HG03066 (cell line): ENCODE measurements at regions not wholly inside any gene's neighbourhood (a gene's known extent, or its start where the extent isn't known, plus 50 kb on each side); places are given as distances from the start of the nearest gene placed in this dataset.
A peak's percentile ranks its signal among the peaks of the same experiment; 100 is the strongest.

ENCODE experiments used
- ATAC-seq: cut with Tn5 transposase; IDR thresholded peaks from one replicate; pipeline ENCODE4 v1.9.1; 2021; ENCODE audit warnings: low read depth; ENCODE audit not compliant: unreplicated experiment

DNA sequence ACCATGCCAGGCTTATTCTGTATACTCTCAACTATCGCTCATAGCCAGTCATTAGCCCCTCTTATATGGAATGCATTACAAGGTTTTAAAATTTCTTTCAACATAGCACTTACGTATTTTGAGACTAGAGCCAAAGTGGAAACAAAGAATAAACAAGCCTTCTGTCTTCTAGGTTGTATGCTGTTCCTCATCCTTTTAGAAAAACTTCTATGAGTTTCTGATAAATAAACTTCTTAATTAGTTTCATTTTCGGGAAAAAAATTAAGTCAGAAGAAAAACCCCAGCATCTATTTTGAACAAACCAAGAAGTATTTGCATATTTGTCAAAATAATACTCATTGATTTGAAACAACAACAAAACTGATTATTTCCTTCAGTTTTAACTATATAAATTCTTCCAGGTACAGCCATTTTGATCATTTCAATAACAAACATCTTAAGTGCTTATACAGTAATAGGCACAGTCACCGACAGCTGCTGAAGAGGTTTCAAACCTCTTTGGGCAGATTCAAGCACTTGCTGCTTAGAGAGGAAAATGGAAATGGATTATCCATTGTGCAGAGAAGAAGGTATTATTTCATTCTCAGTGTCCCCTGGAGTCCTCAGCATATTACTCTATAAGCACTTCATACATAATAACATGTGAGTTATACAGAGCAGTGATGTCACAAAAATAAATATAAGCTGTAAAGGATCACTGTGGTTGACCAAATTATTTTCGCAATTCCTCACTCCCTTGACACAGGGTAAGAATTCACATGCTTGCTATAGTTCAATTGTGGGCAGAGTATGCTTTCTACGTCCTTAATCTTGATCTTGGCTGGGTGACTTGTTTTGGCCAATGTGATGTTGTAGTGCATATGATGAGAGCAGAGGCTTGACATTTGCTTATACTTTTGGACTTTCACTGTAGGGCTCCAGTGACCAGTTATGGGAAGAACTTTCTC, 833.8 kb downstream of the TRIB2 start:
- ATAC-seq, result no peak

GRCh38 chr2:13558368-13558767, 841.6 kb downstream of the TRIB2 start:
- ATAC-seq, result no peak

GRCh38 chr2:13560322-13560721, 843.6 kb downstream of the TRIB2 start:
- ATAC-seq, result peak; percentile 81

DNA sequence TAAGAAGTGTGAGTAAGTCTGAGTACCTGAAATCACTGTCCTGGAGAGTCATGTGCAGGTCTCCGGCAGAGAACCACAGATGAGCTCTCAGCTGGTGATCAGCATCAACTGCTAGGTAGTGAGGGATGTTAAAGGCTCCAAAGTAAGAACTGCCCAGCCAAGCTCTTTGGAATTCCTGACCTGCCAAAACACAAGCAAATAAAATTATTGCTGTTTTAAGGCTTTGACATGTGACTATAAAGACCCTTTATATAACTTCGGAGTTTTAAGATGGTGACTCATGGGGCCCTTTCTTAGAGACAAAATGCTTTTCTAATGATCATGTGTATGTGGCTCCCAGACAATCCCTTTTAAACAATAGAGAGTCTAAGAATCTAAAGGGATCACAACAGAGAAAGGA, 855.7 kb downstream of the TRIB2 start:
- ATAC-seq, result no peak

DNA sequence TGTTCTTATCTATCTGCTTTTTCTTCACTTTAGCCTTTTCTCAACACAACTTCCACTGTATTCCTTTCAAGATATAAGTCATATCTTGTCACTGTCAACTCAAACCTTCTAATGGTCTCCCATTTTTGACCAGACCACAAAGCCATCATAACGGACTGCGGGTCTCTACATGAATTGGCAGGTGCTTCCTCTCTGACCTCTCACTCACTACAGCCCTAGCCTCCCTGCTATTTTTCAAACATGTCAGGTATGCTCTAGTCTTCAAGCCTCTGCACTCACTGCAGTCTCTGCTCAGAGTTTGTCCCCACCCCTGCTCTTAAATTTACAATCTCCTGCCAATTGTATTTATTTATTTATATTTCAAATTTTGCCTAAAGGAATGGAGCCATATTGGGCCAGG, 858.1 kb downstream of the TRIB2 start:
- no peak for ATAC-seq

DNA sequence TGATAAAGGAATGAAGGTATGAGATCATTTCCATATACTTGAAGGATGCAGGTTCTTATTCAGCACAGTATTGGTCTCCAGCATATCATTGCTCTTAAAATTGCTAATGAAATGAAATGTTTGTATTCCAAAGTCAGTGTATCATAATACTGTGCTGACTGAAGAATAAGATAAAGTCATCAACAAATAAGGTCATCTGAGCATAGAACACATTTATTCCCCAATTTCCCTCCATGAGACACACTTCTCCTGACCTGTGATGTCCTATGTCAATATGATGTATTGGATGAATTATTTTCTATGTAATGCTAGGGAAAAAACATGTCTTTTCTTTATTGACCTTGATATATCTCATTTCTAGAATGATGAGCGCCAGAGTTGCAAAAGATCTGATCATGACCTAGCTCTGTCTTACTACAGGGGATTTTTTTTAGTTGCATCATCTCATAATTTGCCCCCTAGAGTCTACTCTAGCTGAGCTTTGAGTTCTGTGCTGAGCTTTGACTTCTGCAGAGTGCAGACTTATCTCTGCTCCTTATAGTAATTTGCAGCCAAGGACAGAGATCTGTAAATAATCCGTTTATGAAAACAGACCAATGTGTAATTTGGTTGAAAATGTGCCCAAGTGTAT, 859.8 kb downstream of the TRIB2 start:
- ATAC-seq, result no peak

- ATAC-seq, result no peak
These were observed 861.8 kb downstream of the TRIB2 start for GRCh38 chr2:13578547-13578946.

- ATAC-seq, result no peak
These were observed 864.7 kb downstream of the TRIB2 start for GRCh38 chr2:13581471-13581870.

- no peak for ATAC-seq
These were observed 866.9 kb downstream of the TRIB2 start for GRCh38 chr2:13583609-13584008.

GRCh38 chr2:13584020-13584419, 867.3 kb downstream of the TRIB2 start:
- no peak for ATAC-seq

DNA sequence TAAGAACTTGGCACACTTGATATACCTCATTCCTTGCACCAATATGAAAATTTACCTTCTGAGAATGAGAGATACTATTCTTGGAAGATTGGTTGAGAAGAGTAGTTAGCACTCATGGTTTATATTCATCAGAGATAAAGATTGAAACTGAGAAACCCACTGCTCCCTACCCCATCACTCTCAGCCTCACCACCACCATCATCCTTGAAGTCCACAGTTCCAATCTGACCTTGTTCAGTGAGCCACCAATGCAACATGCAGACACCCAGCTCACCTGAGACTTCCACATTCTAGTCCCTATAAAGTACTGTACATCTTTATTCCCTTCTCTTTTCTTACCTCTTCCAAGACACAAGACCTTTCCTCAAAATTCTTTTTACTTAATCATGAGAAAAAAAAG, 869.0 kb downstream of the TRIB2 start:
- ATAC-seq, result no peak

GRCh38 chr2:13596233-13596632, 879.5 kb downstream of the TRIB2 start:
- no peak for ATAC-seq

GRCh38 chr2:13597176-13597575, 880.4 kb downstream of the TRIB2 start:
- no peak for ATAC-seq

GRCh38 chr2:13601506-13601905, 884.8 kb downstream of the TRIB2 start:
- no peak for ATAC-seq

DNA sequence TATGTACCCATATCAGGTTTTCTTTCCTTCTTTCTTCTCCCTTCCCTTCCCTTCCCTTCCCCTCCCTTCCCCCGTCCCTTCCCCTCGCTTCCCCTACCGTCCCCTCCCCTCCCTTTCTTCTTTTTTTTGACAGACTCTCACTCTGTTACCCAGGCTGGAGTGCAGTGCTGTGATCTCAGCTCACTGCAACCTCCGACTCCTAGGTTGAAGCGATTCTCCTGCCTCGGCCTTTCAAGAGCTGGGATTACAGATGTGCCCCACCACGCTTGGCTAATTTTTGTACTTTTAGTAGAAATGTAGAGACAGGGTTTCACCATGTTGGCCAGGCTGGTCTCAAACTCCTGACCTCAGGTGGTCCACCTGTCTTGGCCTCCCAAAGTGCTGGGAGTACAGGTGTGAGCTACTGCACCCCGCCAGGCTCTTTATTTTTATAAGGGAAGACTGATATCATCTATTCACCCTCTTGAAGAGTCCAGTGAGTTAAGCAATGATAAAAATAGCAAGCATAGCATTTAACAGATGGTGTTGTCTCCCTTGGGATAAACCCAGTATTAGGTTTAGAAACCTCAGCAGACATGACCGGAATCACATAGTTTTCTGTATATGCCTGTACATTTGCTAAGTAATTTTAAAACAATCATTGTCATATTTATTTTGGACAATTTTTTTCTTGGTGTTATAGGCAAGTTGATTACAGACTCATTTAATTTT, 888.4 kb downstream of the TRIB2 start:
- ATAC-seq, result no peak

DNA sequence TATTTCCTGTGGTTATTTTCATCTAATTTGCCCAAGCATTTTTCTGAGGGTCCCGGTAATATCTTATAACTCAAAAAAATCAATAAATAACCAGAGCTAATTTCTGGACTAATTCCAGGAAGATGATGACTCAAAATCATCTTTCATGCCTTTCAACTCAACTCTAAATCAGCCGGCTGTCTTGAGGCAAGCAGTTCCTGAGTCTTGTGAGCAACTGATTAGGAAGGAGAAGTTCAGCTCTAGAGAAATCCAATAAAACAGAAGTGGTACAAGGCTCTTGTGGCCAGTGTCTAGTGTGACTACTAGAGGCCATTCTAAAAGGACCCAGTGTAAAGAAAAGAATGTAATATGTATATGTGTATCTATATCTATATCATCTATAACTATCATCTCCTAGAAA, 890.4 kb downstream of the TRIB2 start:
- ATAC-seq, result no peak

GRCh38 chr2:13611939-13612338, 895.2 kb downstream of the TRIB2 start:
- ATAC-seq, result no peak

GRCh38 chr2:13616059-13616458, 899.3 kb downstream of the TRIB2 start:
- no peak for ATAC-seq

DNA sequence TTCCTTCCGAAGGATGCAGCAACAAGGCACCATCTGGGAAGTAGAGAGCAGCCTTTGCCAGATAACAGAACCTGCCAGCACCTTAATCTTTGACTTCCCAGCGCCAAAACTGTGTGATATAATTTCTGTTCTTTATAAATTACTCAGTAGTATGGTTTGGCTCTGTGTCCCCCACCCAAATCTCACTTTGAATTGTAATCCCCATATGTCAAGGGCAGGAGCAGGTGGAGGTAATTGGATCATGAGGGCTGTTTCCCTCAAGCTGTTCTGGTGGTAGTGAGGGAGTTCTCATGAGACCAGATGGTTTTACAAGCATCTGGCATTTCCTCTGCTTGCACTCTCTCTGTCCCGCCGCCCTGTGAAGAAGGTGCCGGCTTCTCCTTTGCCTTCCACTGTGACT, 899.9 kb downstream of the TRIB2 start:
- ATAC-seq, result no peak

- no peak for ATAC-seq
These were observed 911.4 kb downstream of the TRIB2 start for GRCh38 chr2:13628122-13628521.

GRCh38 chr2:13638181-13638580, 921.4 kb downstream of the TRIB2 start:
- no peak for ATAC-seq
